GM12891 (cell line): ENCODE measurements at regions not wholly inside any gene's neighbourhood (a gene's known extent, or its start where the extent isn't known, plus 50 kb on each side); places are given as distances from the start of the nearest gene placed in this dataset.

Experiments
- POLR2A ChIP-seq: IDR thresholded peaks from 2 replicates; pipeline ENCODE4 v1.6.1; 2011; ENCODE audit warnings: low read depth, low read length, control low read depth
- POLR2AphosphoS5 ChIP-seq: IDR thresholded peaks from 2 replicates; pipeline ENCODE4 v1.6.1; 2011; ENCODE audit warnings: low read depth, low read length, control low read depth
- POU2F2 ChIP-seq: IDR thresholded peaks from 2 replicates; pipeline ENCODE4 v1.6.1; 2011; ENCODE audit warnings: low read depth, mild to moderate bottlenecking, control low read depth, low read length, moderate library complexity
- SPI1 ChIP-seq: IDR thresholded peaks from 2 replicates; pipeline ENCODE4 v1.6.1; 2011; ENCODE audit warnings: low read depth, low read length, control low read depth
- TAF1 ChIP-seq: IDR thresholded peaks from 2 replicates; pipeline ENCODE4 v1.6.1; 2011; ENCODE audit warnings: low read depth, low read length, control low read depth

- TF ChIP-seq POLR2A (no peak), SPI1 (no peak), TAF1 (no peak), POLR2AphosphoS5 (no peak), POU2F2 (no peak)
Observed at GRCh38 chr13:90454002-90454636, 893.4 kb upstream of the MIR17HG start.
